ENCODE measurements at regions not wholly inside any gene's neighbourhood (a gene's known extent, or its start where the extent isn't known, plus 50 kb on each side); places are given as distances from the start of the nearest gene placed in this dataset.
A peak's percentile ranks its signal among the peaks of the same experiment; 100 is the strongest.

- TF ChIP-seq CTCF (IDR thresholded peaks at IDR 0.05; ENCODE audit: insufficient read depth, low read depth, low read length), result no peak
- DNase-seq (ENCODE audit: low read depth), result no peak
- no peak overlapping the region for H3K4me3 ChIP-seq (ENCODE audit: low read depth, low read length)
These were observed 434.3 kb downstream of the TXNL1 start for GRCh38 chr18:56204052-56204451.

- no peak for TF ChIP-seq CTCF (IDR thresholded peaks at IDR 0.05; ENCODE audit: insufficient read depth, low read depth, low read length)
- no peak overlapping the region for H3K4me3 ChIP-seq (ENCODE audit: low read depth, low read length)
- no peak for DNase-seq (ENCODE audit: low read depth)
These were observed 435.7 kb downstream of the TXNL1 start for GRCh38 chr18:56202678-56203077.

- DNase-seq (ENCODE audit: low read depth), result peak; percentile 33
- no peak overlapping the region for H3K4me3 ChIP-seq (ENCODE audit: low read depth, low read length)
- no peak for TF ChIP-seq CTCF (IDR thresholded peaks at IDR 0.05; ENCODE audit: insufficient read depth, low read depth, low read length)
These were observed 437.9 kb downstream of the TXNL1 start for GRCh38 chr18:56200381-56200911.

GRCh38 chr18:56199580-56200330 lies 438.6 kb downstream of the TXNL1 start:
- H3K4me3 ChIP-seq (ENCODE audit: low read depth, low read length), result no peak overlapping the region
- TF ChIP-seq CTCF (IDR thresholded peaks at IDR 0.05; ENCODE audit: insufficient read depth, low read depth, low read length), result no peak
- DNase-seq (ENCODE audit: low read depth), result peak; percentile 3

- DNase-seq (ENCODE audit: low read depth), result peak; percentile 1
- no peak overlapping the region for H3K4me3 ChIP-seq (ENCODE audit: low read depth, low read length)
- no peak for TF ChIP-seq CTCF (IDR thresholded peaks at IDR 0.05; ENCODE audit: insufficient read depth, low read depth, low read length)
These were observed 441.0 kb downstream of the TXNL1 start for GRCh38 chr18:56197241-56197859.

- no peak for TF ChIP-seq CTCF (IDR thresholded peaks at IDR 0.05; ENCODE audit: insufficient read depth, low read depth, low read length)
These were observed 441.7 kb downstream of the TXNL1 start for GRCh38 chr18:56196495-56197225.

More at GRCh38 chr18:56196495-56197225, 441.7 kb downstream of the TXNL1 start:
- H3K4me3 ChIP-seq (ENCODE audit: low read depth, low read length), result no peak overlapping the region
- peak; percentile 5 for DNase-seq (ENCODE audit: low read depth)
